ENCODE measurements at regions not wholly inside any gene's neighbourhood (a gene's known extent, or its start where the extent isn't known, plus 50 kb on each side); places are given as distances from the start of the nearest gene placed in this dataset.

GRCh38 chr6:81843302-81843701 is 90.8 kb upstream of the TENT5A start:
- no peak for TF ChIP-seq CTCF (conservative IDR thresholded peaks at IDR 0.05; ENCODE audit: low read length)
- no peak for TF ChIP-seq EZH2phosphoT487 (IDR thresholded peaks at IDR 0.05; ENCODE audit: borderline replicate concordance, low read depth, low read length)

Measured in OCI-LY7 (cell line).